T-cell (primary cell): ENCODE measurements at regions not wholly inside any gene's neighbourhood (a gene's known extent, or its start where the extent isn't known, plus 50 kb on each side); places are given as distances from the start of the nearest gene placed in this dataset.

Experiments
- ATAC-seq, 4 experiments: fragments of 200-7000 bp in 3 of 4; fragments of 150-1000 bp in 1 of 4; cut with Tn5 transposase; replicated peaks in 1 of 4; 1 replicate in 3 of 4; 2 replicates in 1 of 4; pipeline ENCODE4 v1.10.0; 2021; ENCODE audit warnings: moderate library complexity in 3 of 4, mild to moderate bottlenecking in 2 of 4, moderate number of reproducible peaks in 1 of 4
- CTCF ChIA-PET, 2 donors: fragments of 300-600 bp; sonication (Branson Sonifier 250); formaldehyde crosslinking; loops; one replicate each; lab custom pipeline; 2022; ENCODE audit warnings: antibody characterized with exemption in 2 of 2; lab: Charles Lee
- POLR2A ChIA-PET, 2 donors: fragments of 300-600 bp; sonication (Branson Sonifier 250); formaldehyde crosslinking; loops; one replicate each; lab custom pipeline; 2022; ENCODE audit warnings: antibody characterized with exemption in 2 of 2; lab: Charles Lee
- DNase-seq, 35 experiments: peaks; one replicate each; pipeline versions ENCODE4 v3.0.0 to v3.0.0-alpha.2; 2013 to 2023
- H3K27ac ChIP-seq: one replicate; pipeline ENCODE4 v1.5.1; 2013; ENCODE audit warnings: low read length
- H3K27me3 ChIP-seq, 2 experiments: replicated peaks in 1 of 2; 1 replicate in 1 of 2; 2 replicates in 1 of 2; pipeline versions ENCODE4 v1.6.1 to v1.7.0; 2013; ENCODE audit warnings: low read length in 1 of 2, mixed read lengths in 1 of 2; ENCODE audit not compliant: control insufficient read depth in 2 of 2, insufficient read depth in 2 of 2; ENCODE audit errors: extremely low read depth in 1 of 2
- H3K36me3 ChIP-seq, 2 donors: 1 replicate in 1 of 2; 2 replicates in 1 of 2; pipeline versions ENCODE4 v1.6.1 to v1.7.0; 2013; ENCODE audit warnings: low read length in 1 of 2; ENCODE audit not compliant: control insufficient read depth in 2 of 2, insufficient read depth in 1 of 2; ENCODE audit errors: extremely low read depth in 1 of 2
- H3K4me1 ChIP-seq, 2 experiments: 1 replicate in 1 of 2; 2 replicates in 1 of 2; pipeline versions ENCODE4 v1.6.1 to v1.7.0; 2013; ENCODE audit warnings: low read length in 2 of 2, mixed read lengths in 1 of 2; ENCODE audit not compliant: insufficient read depth in 2 of 2, control insufficient read depth in 1 of 2; ENCODE audit errors: extremely low read depth in 1 of 2
- H3K4me3 ChIP-seq, 2 donors: 1 replicate in 1 of 2; 2 replicates in 1 of 2; pipeline versions ENCODE4 v1.5.1 to v1.7.0; 2013; ENCODE audit warnings: mild to moderate bottlenecking in 2 of 2, low read length in 1 of 2, moderate library complexity in 1 of 2; ENCODE audit not compliant: control insufficient read depth in 1 of 2; ENCODE audit errors: extremely low read depth in 1 of 2
- H3K9me3 ChIP-seq: 2 replicates; pipeline ENCODE4 v1.7.0; 2013
- H3K27ac Mint-ChIP-seq, 2 donors: one replicate each; pipeline ENCODE4 v1.8.0; 2020 to 2021; ENCODE audit warnings: mild to moderate bottlenecking in 2 of 2, mixed read lengths in 2 of 2
- H3K27me3 Mint-ChIP-seq, 2 donors: one replicate each; pipeline ENCODE4 v1.8.0; 2021 to 2022; ENCODE audit warnings: mixed read lengths in 2 of 2
- H3K36me3 Mint-ChIP-seq: one replicate; pipeline ENCODE4 v1.8.0; 2021; ENCODE audit warnings: mixed read lengths
- H3K4me1 Mint-ChIP-seq, 3 donors: one replicate each; pipeline ENCODE4 v1.8.0; 2020 to 2022; ENCODE audit warnings: mixed read lengths in 3 of 3, mild to moderate bottlenecking in 1 of 3
- H3K4me3 Mint-ChIP-seq, 3 donors: one replicate each; pipeline ENCODE4 v1.8.0; 2020 to 2022; ENCODE audit warnings: mild to moderate bottlenecking in 3 of 3, mixed read lengths in 3 of 3, moderate library complexity in 3 of 3
- H3K9me3 Mint-ChIP-seq, 3 donors: one replicate each; pipeline ENCODE4 v1.8.0; 2020 to 2022; ENCODE audit warnings: mixed read lengths in 3 of 3
- WGBS: methylation state at CpG from one replicate; pipeline ENCODE4 v1.1.5; 2013; ENCODE audit warnings: missing lambda C conversion rate; ENCODE audit not compliant: insufficient coverage; 5-methylcytosine and 5-hydroxymethylcytosine counted together

GRCh38 chr11:105244160-105244825 is 104.7 kb upstream of the CARD18 start:
- ATAC-seq (no peak), DNase-seq (no peak)
- no peak overlapping the region for H3K27ac Mint-ChIP-seq
- Histone ChIP-seq H3K9me3 (no peaks in the 10 kb centered on the region), H3K27me3 (no peaks in the 10 kb centered on the region), H3K36me3 (no peaks in the 10 kb centered on the region), H3K4me3 (no peak overlapping the region), H3K4me1 (no peaks in the 10 kb centered on the region), H3K27ac (no peak overlapping the region)
- no peaks in the 10 kb centered on the region for H3K36me3 Mint-ChIP-seq
- no peak overlapping the region for H3K4me3 Mint-ChIP-seq
- no peaks in the 10 kb centered on the region for H3K4me1 Mint-ChIP-seq
- H3K9me3 Mint-ChIP-seq: peaks cover 0 to 8% (median 0%) of the 10 kb centered on the region in 3 donors
- ChIA-PET CTCF (no interaction called here), POLR2A (no interaction called here)
- WGBS: no CpG with 5 or more reads among the region's 4 CpGs
- H3K27me3 Mint-ChIP-seq: peaks cover 2 to 7% of the 10 kb centered on the region in 2 donors

GRCh38 chr11:105241136-105241535 is 101.6 kb upstream of the CARD18 start:
- no CpG with 5 or more reads among the region's 1 CpG for WGBS
- H3K4me1 ChIP-seq: no peaks in the 10 kb centered on the region
- no peaks in the 10 kb centered on the region for H3K36me3 ChIP-seq
- no peak overlapping the region for H3K4me3 Mint-ChIP-seq
- DNase-seq (no peak), ATAC-seq (no peak)
- H3K27ac Mint-ChIP-seq: no peak overlapping the region
- no peaks in the 10 kb centered on the region for H3K9me3 ChIP-seq
- H3K9me3 Mint-ChIP-seq: peaks cover 0 to 8% (median 0%) of the 10 kb centered on the region in 3 donors
- H3K4me1 Mint-ChIP-seq: no peaks in the 10 kb centered on the region
- CTCF ChIA-PET: no interaction called here
- H3K27me3 Mint-ChIP-seq: peaks cover 2 to 7% of the 10 kb centered on the region in 2 donors
- no peak overlapping the region for H3K4me3 ChIP-seq
- POLR2A ChIA-PET: no interaction called here
- no peaks in the 10 kb centered on the region for H3K36me3 Mint-ChIP-seq
- H3K27me3 ChIP-seq: no peaks in the 10 kb centered on the region
- no peak overlapping the region for H3K27ac ChIP-seq

- no peak overlapping the region for H3K27ac ChIP-seq
- no peaks in the 10 kb centered on the region for H3K27me3 ChIP-seq
- no peak overlapping the region for H3K4me3 ChIP-seq
- no CpG with 5 or more reads among the region's 2 CpGs for WGBS
- ATAC-seq (no peak), DNase-seq (no peak)
- ChIA-PET POLR2A (no interaction called here), CTCF (no interaction called here)
- H3K27ac Mint-ChIP-seq: no peak overlapping the region
- no peak overlapping the region for H3K4me3 Mint-ChIP-seq
- no peaks in the 10 kb centered on the region for H3K4me1 Mint-ChIP-seq
- H3K36me3 ChIP-seq: no peaks in the 10 kb centered on the region
- H3K4me1 ChIP-seq: no peaks in the 10 kb centered on the region
- no peaks in the 10 kb centered on the region for H3K36me3 Mint-ChIP-seq
- no peaks in the 10 kb centered on the region for H3K9me3 ChIP-seq
- H3K9me3 Mint-ChIP-seq: peaks cover 0 to 8% (median 0%) of the 10 kb centered on the region in 3 donors
- H3K27me3 Mint-ChIP-seq: peaks cover 0 to 7% of the 10 kb centered on the region in 2 donors
Observed at GRCh38 chr11:105236664-105237063, 97.1 kb upstream of the CARD18 start.

GRCh38 chr11:105233285-105233684 is 93.7 kb upstream of the CARD18 start:
- ChIA-PET POLR2A (no interaction called here), CTCF (no interaction called here)
- Histone ChIP-seq H3K4me1 (no peaks in the 10 kb centered on the region), H3K4me3 (no peak overlapping the region), H3K36me3 (no peaks in the 10 kb centered on the region), H3K27ac (no peak overlapping the region), H3K27me3 (no peaks in the 10 kb centered on the region), H3K9me3 (no peaks in the 10 kb centered on the region)
- Mint-ChIP-seq H3K27me3 (peaks cover 0 to 9% of the 10 kb centered on the region in 2 donors), H3K9me3 (no peaks in the 10 kb centered on the region), H3K4me1 (no peaks in the 10 kb centered on the region), H3K27ac (no peak overlapping the region), H3K4me3 (no peak overlapping the region), H3K36me3 (no peaks in the 10 kb centered on the region)
- no peak for DNase-seq
- WGBS: no CpG with 5 or more reads among the region's 1 CpG
- no peak for ATAC-seq

- no peaks in the 10 kb centered on the region for H3K36me3 ChIP-seq
- no peak for ATAC-seq
- DNase-seq: no peak
- no peaks in the 10 kb centered on the region for H3K4me1 ChIP-seq
- no peak overlapping the region for H3K27ac Mint-ChIP-seq
- ChIA-PET POLR2A (no interaction called here), CTCF (no interaction called here)
- no peaks in the 10 kb centered on the region for H3K9me3 Mint-ChIP-seq
- no peaks in the 10 kb centered on the region for H3K4me1 Mint-ChIP-seq
- no peak overlapping the region for H3K4me3 Mint-ChIP-seq
- no peak overlapping the region for H3K27ac ChIP-seq
- H3K36me3 Mint-ChIP-seq: no peaks in the 10 kb centered on the region
- no peak overlapping the region for H3K4me3 ChIP-seq
- H3K9me3 ChIP-seq: no peaks in the 10 kb centered on the region
- no CpG with 5 or more reads among the region's 1 CpG for WGBS
- H3K27me3 Mint-ChIP-seq: peaks cover 0 to 9% of the 10 kb centered on the region in 2 donors
- H3K27me3 ChIP-seq: peaks cover 0 to 2% of the 10 kb centered on the region in 2 experiments
Observed at GRCh38 chr11:105232021-105232420, 92.5 kb upstream of the CARD18 start.

GRCh38 chr11:105230586-105230985 is 91.0 kb upstream of the CARD18 start:
- H3K27ac Mint-ChIP-seq: no peak overlapping the region
- WGBS: no CpG with 5 or more reads among the region's 1 CpG
- H3K4me1 ChIP-seq: no peaks in the 10 kb centered on the region
- H3K9me3 ChIP-seq: no peaks in the 10 kb centered on the region
- DNase-seq: no peak
- no peak for ATAC-seq
- no peaks in the 10 kb centered on the region for H3K36me3 ChIP-seq
- ChIA-PET POLR2A (no interaction called here), CTCF (interaction anchor here (0.6 to 0.7 kb wide), 2 partner anchors 17 to 37 kb away, joined by 4 read pairs; no protein-coding TSS in a partner anchor)
- no peaks in the 10 kb centered on the region for H3K36me3 Mint-ChIP-seq
- H3K27ac ChIP-seq: no peak overlapping the region
- no peaks in the 10 kb centered on the region for H3K4me1 Mint-ChIP-seq
- H3K9me3 Mint-ChIP-seq: no peaks in the 10 kb centered on the region
- H3K27me3 ChIP-seq: peaks cover 0 to 2% of the 10 kb centered on the region in 2 experiments
- no peak overlapping the region for H3K4me3 ChIP-seq
- no peak overlapping the region for H3K4me3 Mint-ChIP-seq
- H3K27me3 Mint-ChIP-seq: peaks cover 0 to 9% of the 10 kb centered on the region in 2 donors
